Activated T-helper 1 cell treated with anti-CD3 and anti-CD28 coated beads, Interleukin-2, amount 50 U/mL, for 16 hours (primary cell): ENCODE measurements at regions not wholly inside any gene's neighbourhood (a gene's known extent, or its start where the extent isn't known, plus 50 kb on each side); places are given as distances from the start of the nearest gene placed in this dataset.
"Not testable (repeated sequence)": the region's sequence is repeated elsewhere in the genome, so short reads cannot be mapped to it uniquely, and the experiment has no call there.

Source experiments
- DNase-seq, 2 donors: peaks; one replicate each; pipeline ENCODE4 v3.0.0-alpha.2; 2020; ENCODE audit warnings: low read depth in 1 of 2, low spot score in 1 of 2

GRCh38 chr6:139479433-139480222 is 105.2 kb upstream of the CITED2 start:
- no peak for DNase-seq

GRCh38 chr6:139475646-139476045 is 101.2 kb upstream of the CITED2 start:
- no peak for DNase-seq

- no peak for DNase-seq
These were observed 100.8 kb upstream of the CITED2 start for GRCh38 chr6:139475241-139475640.

GRCh38 chr6:139474145-139475108 is 100.0 kb upstream of the CITED2 start:
- DNase-seq, result no peak

GRCh38 chr6:139473731-139474130 is 99.3 kb upstream of the CITED2 start:
- no peak for DNase-seq

GRCh38 chr6:139473231-139473701 is 98.8 kb upstream of the CITED2 start:
- no peak for DNase-seq

- no peak for DNase-seq
These were observed 98.0 kb upstream of the CITED2 start for GRCh38 chr6:139472351-139473015.

GRCh38 chr6:139470997-139471396 is 96.5 kb upstream of the CITED2 start:
- DNase-seq, result no peak

- DNase-seq, result no peak
These were observed 93.9 kb upstream of the CITED2 start for GRCh38 chr6:139468178-139468819.

- no peak for DNase-seq
These were observed 83.0 kb upstream of the CITED2 start for GRCh38 chr6:139457476-139457875.

GRCh38 chr6:139452148-139452876 is 77.9 kb upstream of the CITED2 start:
- no peak for DNase-seq

GRCh38 chr6:139449611-139450000 is 75.2 kb upstream of the CITED2 start:
- DNase-seq, result no peak

GRCh38 chr6:139448998-139449610 is 74.7 kb upstream of the CITED2 start:
- DNase-seq, result no peak

- no peak for DNase-seq
These were observed 73.7 kb upstream of the CITED2 start for GRCh38 chr6:139448051-139448649.

- no peak for DNase-seq
These were observed 73.2 kb upstream of the CITED2 start for GRCh38 chr6:139447656-139447975.

GRCh38 chr6:139446768-139447655 is 72.6 kb upstream of the CITED2 start:
- no peak for DNase-seq

- no peak for DNase-seq
These were observed 71.8 kb upstream of the CITED2 start for GRCh38 chr6:139446138-139446715.

GRCh38 chr6:139444273-139444787 is 69.9 kb upstream of the CITED2 start:
- not testable (repeated sequence) for DNase-seq
